EL (cell line): ENCODE measurements at regions not wholly inside any gene's neighbourhood (a gene's known extent, or its start where the extent isn't known, plus 50 kb on each side); places are given as distances from the start of the nearest gene placed in this dataset.

Experiments used
- DNase-seq: peaks from one replicate; pipeline ENCODE4 v3.0.0-alpha.2; 2016

DNA sequence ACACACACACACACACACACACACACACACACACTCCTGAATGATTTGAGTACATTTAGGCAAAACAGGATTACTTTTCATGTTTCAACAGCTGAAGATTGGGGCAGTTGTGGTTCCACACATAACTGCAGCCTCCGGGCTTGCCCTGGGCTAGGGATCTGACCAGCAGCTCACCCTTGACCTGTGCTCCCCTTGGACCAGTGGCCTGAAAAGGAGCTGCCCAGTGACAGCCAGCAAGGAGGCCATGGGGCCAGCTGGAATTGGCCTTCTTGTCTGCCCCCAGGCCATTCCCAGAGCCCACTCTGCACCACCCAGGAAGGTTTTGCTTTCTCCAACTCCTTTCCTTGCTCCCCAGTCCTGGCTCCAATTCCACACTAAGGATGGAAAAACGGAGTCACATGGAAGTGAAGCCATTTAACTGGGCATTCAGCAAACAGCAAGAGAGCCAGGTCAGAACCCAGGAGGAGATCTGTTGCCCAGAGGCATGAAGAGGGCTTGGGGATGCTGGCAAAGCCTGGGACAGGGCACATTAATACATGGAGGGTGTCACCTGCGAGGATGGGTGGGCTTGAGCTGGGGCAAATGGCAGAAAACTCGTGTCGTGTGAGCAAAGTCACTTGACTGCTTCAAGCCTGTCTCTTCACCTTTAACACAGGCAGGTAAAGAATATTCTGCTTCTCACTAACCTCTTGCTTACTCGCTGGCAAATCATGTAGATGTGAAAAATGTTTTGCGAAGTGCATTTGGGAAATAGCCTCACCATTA, 61.5 kb upstream of the GDF10 start:
- DNase-seq: no peak

DNA sequence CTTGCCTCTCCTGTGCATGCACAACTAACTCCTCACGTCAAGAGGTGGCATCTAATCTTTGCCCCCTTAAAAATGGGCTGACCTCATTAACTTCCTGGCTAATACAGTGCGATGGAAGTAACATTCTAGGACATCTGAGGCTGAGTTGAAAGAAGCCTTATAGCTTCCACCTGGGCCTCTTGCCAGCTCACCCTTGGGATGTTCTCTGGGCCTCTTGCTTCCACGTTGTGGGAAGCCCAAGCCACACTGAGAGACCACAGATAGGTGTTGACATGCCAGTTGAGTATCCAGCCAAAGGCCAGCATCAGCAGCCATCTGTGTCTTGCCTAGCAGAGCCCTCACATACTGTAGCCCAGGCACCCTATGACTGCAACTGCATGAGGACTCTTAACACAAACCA, 60.8 kb upstream of the GDF10 start:
- DNase-seq: no peak

DNA sequence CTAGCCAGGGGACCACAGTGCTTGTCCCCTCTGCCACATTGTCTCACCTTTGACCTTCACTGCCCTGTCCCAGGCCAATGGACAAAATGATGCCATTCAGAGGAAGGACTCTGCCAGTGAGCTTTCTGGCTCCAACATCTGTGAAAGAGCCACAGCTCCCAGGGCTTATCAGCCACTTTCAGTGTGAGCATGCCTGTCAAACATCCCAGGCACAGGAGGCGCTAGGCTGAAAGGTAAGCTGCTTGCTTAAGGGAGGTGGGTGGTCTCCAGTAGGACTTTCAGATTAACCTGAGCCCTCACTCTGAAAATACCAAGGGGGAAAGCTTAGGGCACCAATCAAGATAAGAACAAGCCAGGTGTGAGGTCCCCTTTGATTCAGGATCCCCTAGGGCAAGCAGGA, 59.8 kb upstream of the GDF10 start:
- DNase-seq: no peak

DNA sequence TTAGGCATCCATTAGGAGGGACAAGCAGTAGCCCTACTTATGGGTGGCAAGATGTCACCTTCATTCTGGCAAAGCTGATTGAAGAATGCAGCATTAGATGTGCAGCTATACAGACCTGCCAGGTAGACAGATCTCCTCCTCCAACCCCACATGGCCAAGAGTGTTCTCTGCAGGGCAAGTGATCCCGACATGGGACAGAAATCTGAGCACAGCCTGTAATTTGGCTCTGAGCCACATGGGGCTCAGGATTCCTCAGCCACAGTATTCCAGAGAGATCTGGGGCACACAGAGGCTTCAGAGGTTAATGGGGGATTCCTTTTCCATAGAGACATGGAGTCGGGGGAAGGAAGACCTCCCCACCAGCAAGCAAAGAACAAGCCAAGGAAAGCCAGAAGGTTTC, 58.7 kb upstream of the GDF10 start:
- no peak for DNase-seq

DNA sequence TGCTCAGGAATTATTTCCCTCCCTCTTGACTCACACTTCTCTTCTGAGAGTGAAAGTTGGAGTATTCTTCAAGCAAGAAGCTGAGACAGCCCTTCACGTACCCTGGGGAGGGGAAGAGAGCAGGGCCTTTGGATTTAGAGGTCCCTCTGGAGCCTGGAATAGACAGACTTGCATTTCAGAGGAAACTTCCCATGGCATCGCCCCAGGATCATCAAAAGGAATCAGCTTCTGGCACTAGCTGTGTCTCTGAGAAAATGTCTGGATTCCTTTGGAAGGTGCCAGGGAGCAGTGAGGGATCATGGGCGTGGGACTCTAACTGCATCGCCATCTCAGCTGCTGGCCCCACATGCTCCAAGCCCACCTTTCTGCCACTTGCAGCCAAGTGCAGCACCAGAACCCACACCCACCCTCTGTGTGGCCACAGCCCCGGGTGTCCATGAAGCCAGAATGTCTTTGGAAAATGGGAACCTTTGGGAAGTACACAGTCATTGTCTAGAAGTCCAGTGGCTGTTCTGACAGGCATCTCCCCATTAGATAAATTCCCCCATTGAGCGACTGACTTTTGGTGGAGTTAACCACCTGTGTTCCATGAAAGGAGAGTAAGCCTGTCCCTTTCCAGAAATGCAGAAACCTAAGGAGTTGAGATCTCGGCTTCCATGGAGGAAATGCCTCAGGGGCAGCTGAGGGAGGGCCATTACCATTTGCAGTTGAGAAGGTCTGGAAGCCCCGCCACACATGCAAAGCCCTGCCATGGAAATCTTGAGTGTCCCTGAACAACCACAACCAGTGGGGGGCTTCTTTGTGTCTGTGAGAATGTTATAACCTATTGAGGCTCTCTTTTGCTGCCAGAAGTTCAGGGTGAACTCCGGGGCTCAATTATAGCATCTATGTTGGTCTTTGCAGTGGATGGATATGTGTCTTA, 57.8 kb upstream of the GDF10 start:
- DNase-seq: no peak

DNA sequence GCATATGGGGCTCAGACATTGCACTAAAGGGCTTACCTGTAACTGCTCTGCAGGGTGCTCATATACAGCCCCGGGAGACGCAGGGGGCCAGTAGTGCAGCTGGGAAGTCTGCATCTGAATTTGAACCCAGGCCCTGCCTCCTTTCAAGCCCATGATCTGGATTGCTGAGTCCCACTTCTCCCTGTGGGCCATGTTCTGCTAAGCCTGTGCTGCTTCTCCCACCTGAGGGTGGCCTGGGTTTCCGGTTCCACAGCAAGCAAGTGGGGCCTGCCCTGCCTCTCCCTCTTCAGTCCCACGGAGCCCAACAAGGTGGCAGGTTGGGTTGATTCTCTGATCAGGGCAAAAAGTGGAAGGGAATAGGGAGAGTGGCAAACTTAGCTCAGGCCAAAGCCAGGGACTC, 56.6 kb upstream of the GDF10 start:
- no peak for DNase-seq

DNA sequence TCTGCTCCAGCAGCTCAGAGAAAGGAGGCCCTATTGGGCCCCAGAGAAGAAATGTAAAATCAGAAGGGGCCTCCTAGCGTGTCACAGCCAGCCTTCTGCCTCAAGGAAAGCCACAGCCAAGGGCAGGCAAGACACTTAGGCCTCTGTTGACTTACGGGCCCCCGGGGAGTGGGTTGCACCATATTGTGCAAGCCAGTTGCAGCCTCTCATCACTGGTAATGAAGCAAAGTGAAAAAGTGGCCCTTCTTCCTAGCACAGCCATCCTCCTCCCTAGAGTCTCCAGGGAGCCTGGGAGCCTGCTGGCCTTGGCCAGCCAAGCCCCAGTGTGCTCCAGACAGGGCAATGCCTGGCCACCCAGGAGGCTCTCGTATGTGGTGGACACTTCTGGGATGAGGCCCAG, 56.2 kb upstream of the GDF10 start:
- DNase-seq: no peak

DNA sequence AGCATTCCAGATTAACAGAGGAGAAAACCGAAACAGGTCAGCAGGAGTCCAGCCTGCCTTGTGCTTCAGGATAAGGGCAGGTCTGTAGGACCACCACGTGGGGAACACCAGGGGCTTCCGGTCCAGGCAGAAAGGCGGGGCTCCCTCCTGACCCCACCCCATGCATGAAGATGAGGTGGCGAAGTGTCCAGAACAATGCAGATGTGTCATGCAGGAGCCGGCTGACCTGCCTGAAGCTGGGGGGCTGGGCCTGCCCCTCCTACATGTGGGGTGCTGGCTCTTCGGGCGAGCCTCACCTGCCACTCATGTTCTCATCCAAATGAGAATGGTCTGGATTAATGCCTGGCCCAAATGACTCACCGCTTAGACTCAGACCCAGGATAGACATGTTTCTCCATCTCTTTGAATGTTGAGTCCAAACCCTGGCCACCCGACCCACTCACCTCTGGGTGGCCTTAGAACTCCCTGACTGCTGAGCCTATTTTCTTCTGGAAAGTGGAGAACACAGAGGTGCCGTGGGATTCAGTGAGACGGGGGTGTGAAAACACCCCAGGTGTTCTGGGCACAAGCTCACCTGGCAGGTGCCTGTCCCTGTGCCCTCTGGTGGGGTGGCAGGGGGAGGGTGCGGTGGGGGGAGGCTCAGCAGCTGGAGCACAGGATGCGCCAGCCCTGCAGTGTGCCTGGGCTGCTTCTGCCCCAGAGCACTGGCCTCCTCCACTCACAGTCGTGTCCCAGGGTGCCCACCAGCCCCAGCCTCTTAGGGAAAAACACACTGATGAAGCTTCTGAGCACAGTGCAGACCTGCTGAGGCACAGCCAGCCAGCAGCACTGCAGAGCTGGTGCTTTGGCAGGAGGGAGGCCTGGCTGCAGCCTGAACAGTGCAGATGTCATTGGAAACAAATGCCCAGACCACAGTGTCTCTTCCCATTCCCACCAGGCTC, 55.2 kb upstream of the GDF10 start:
- no peak for DNase-seq

DNA sequence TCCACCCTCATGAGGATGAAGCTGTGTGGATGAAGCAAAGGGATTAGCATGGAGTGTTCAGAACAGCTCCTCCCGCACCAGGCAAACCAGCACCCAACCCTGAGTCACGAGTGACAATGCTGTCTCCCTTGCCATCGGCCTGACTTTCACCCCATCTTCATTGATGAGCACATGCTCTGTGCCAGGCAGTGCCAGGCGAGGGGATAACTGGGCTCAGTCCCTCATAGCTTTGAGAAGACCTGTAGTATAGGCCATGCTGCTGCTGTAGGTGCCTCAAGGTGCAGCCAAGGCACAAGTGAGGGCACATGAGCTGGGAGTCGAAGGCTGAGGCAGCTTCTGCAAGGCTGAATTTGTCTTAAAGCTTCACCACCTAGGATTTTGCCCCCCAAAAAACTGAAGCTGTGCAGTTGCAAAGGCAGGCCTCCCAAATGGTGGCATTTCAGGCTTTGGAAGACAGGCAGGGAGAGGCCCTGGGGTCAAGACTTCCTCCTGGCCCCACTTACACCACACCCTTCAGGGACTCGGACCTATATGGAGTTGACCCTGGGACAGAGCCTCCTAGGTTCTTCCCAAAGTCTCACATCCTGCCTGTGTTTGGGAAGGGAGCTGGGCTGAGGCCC, 54.2 kb upstream of the GDF10 start:
- no peak for DNase-seq

DNA sequence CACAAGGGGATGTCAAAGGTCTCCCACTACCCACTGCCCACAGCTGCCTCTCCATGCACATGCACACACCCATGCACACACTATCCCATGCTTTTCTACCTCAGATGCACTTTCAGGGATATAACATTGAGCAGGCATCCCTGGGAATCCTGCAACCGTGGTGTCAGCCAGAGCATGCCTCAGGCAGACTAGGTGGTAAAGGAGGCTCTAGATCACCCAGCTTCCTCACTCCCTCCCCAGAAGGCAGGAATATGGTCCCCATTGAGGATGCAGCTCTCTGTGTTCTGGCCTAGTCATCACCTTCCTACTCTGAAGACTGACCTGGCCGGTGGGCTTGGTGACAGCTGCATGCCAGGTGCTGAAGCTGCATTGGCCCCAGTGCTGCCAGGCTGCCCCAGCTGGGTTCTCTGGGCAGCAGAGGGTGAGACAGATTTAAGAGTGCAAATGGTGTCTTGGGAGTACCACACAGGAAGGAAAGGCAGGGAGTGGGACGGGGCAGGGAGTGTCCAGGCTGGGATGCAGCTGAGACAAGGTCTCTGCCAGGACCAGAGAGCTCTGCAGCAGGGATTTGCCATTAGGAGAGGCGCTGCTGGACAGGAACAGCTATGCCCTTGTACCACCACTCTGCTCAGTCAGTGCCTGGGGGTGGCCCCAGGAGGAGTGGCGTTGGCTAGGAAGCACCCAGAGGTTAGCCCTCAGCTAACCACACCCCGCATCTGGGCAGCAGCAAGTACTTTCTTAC, 53.4 kb upstream of the GDF10 start:
- no peak for DNase-seq

DNA sequence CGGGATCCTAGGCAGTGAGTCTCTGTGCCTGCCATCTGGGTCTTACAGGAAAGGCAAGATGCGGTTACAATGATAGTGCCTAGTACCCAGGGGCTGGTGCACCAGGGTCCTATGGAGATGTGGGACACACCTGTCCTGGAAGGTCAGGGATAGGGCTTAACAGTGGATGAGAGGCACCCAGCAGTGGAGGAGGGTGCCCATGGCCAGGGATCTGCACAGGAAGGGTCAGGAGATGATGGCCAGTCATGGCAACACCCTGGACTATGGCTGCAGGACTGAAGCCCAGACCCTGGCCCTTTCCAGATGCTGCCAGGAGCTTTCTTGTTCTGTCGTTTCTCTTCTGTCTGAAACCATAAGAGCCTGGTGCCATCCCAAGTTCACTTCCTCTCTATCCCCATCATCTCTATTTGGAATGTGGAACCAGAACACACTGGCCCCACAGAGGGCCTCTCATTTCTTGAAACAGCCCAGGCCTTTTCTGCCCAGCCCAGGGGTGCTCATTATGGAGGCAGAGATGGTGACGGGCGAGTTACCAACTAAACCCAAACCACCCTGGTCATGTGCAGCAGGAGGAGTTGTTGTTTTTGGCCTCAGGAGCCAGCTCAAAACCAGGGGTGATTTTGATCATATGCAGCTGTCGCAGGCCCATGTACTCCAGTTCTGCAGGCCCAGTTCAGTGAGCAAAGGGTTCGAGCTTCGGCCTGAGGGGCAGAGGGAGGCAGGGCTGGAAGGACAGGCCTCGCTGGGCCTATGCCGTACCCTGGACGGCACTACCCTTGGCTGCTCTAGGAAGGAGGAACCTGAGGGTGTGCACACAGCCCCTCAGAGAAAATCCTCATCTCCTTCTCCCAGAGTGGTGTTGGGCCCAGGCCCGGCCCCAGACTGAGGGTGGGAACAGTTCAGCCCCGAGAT, 52.6 kb upstream of the GDF10 start:
- no peak for DNase-seq

DNA sequence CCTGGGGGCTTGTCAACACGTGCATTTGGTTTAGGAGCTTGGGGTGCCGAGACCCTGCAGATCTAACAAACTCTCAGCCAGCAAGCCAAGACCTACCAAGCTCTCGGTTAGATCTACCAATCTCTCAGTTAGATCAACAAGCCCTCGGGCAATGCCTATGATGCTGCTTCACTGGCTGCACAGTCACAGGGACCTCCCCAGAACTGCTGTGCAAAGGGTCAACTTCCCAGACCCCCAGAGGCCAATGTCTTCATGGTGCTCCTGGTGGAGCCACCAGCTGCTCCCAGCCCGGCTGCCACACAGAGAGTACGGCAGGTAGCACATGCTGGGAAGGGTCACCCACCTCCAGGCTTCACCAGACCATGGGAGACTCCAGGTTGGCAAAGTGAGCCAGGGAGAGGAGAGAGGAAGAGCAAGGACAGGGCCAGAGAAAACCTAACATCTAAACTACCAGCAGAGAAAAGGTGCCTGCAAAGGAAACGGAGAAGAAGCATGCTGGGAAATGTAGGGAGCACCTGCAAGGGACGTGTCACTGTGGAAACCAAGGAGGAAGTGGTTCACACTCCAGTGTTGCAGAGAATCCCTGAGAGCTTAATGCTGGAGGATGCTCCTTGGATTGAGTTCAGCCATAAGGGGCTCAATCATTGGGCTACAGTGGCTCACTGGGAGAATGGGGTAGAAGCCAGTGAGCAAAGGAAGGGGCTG, 51.5 kb upstream of the GDF10 start:
- no peak for DNase-seq

DNA sequence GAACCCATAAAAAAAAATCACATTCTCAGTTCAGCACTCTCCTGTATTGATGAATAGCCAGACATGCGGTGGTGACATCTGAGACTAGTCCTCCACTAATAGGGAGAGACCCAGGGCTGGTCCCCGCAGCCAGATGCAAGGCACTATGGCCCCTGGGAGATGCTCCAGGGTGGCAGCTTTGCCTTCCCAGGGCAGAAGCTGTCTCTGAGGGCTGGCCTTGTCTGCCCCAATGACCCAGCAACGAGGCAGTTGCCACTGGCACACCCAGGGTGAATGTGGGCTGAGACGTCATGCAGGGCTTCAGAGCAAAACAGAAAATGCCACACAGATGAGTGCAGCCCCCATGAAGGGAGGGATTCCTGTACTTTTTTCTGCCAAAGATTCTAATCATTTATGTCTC, 50.1 kb upstream of the GDF10 start:
- DNase-seq: no peak
